NCI-H2227 treated with DMSO at 0.1 percent for 48 hours (cell line): ENCODE measurements at regions not wholly inside any gene's neighbourhood (a gene's known extent, or its start where the extent isn't known, plus 50 kb on each side); places are given as distances from the start of the nearest gene placed in this dataset.

ENCODE experiments used
- DNase-seq: peaks from one replicate; lab custom pipeline; 2025; lab: John Stamatoyannopoulos, UW

DNA sequence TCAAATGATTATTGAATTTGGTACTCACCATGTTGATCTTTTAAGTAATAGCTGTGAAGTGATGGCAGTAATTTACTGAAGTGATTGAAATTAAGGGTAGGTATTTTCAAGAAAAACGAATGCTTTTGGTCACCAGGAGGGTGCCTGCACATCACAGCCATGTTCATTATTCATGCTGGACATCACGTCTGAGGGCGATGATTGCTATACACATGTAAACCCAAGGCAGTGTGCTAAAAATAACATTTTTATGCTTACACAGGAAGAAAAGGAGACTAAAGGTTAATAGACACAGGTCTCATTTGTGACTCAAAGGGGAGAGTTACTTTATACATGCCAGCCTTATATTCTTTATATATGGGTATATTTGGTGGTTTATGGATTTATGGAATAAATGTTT is 1146.0 kb downstream of the NLGN4X start:
- no peak for DNase-seq

DNA sequence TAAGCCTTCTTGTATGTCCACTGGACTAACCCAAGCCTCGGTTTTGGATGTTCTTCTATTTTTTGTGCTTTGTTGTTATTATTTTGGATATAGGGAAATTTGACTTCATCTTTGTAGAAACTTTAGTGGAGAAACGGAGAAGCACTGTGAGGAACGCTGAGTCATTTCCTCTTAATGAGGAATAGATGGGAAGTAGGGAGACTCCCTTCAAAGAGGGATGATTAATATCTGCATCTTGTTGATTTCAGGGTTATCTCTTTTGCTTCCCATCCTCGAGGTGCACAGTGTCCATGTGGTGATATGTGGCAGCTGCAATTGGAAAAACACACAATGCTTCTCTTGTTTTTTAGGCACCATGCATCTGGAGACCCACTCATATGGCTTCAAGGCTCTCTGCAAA is 1147.9 kb downstream of the NLGN4X start:
- no peak for DNase-seq

DNA sequence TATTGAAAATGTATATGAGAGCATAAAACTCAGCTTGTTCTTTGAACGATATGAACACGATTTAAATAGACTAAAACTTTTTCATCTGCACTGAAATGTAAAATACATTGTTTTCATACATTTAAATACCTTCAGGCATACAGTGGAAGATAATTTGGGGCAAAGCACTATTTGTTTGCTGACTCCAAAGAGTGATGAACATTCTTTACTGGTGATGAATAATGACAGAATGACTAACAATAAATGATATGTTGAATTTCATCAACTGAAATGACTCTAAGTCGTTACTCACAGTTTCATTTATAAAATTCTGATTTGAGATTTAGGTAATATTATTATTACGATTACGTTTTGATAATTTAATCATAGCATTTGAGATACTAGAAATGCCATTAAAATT is 1160.1 kb downstream of the NLGN4X start:
- DNase-seq = no peak

DNA sequence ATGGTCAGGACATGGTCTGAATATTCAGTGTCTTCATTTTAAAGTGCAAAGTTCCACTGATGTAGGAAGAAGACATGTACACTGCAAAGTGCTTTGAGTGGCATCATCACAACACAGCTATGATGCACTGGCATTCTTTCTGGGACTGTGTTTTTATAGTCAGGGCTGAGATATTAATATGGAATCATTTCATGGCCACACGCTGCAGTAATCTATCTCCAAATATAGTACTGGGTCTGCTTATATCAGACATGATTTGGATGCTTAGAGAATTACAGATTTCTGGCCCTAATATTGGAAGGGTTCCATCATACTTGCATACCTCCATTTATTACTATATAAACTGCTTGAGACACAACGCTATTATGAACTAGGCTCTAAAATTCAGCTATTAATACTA is 1170.9 kb downstream of the NLGN4X start:
- no peak for DNase-seq

DNA sequence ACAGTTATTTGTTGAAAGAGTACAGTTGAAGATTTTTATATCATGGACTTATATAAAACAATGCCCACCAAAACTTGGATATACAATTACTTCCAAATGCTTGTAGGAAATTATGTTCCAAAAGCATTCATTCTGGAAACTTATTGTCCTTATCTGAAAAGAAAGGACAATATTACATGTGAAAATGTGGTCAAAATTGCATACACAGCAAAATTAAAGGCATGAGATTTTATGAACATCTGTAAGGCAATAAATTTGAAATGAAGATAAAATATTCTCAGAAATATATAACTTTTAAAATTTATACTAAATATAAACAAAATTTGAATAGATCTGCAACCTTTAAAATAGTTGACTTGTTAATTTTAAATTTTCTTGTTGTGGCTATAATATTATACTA is 1173.8 kb downstream of the NLGN4X start:
- no peak for DNase-seq

DNA sequence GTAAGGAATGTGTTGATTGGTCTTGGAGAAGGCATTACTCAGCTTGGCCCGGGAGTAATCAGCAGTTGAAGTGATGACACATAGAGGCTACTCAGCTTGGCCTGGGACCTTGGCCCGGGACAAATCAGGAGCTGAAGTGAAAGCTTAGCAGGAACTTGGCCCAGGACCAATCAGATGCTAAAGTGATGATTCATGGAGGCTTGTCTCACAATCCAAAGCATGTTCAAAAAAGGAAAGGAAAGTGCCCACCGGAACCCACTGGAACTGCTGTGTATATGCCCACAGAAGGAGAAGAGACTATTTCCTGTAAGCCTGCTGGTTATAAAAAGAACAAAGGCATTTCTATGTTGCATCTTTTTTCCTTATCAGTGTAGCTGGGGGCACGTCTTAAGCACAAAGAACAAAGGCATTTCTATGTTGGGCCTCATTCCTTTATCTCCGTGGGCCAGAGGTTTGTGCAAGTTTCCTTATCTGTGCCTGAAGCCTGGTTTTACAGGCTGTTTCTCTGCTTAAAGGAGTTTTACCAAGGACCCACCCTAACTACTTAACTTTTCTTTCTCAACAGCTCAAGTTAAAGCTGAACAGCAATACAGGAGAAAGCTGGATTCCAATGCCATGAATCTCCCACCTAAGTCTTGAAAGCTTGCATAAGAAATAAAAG is 1176.7 kb downstream of the NLGN4X start:
- no peak for DNase-seq

DNA sequence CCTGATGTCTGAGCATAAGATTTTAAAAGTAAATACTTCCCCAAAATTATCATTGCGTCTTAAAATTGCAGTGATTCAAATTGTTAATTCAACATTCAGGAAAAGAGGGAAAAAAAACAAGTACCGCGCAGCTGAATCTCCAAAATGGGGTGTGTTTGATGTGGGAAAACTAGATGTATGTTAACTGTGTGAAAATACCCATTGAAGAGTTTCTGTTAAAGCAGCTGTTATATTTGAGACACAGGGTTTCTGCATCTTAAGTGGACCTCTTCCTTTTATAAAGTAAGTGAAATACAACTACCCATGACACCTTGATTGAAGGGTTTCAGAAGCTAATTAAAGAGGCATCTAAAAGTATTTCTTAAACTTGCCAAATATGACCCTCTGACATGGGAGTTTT is 1186.1 kb downstream of the NLGN4X start:
- no peak for DNase-seq

DNA sequence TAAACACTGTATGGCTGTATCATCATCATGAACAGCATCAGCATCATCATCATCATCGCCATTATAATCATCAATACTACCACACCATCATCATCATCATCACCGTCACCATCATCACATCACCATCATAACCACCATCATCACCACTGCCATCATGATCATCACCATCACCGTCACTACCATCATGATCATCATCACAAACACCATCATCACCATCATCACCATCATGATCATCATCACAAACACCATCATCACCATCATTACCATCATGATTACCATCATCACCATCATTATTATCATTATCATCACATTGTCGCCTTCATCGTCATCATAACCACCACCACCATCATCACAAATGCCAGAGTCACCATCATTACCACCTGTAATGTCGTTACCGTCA is 1196.9 kb downstream of the NLGN4X start:
- DNase-seq = no peak

DNA sequence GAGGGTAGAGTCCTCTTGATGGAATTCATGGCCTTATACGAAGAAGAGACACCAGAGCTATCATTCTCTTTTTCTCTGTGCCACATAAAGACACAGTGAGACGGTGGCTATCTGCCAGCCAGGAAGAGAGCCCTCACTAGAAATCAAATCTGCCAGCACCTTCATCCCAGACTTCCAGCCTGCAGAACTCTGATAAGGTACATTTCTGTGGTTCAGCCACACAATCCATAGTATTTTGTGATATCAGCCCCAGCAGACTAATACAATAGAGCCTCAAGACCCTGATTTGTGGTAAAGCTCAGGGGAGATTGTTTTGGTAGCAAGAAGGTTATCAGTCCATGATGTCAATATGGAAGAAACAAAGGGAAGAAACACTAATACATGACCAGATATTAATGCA is 1213.2 kb downstream of the NLGN4X start:
- DNase-seq = no peak

DNA sequence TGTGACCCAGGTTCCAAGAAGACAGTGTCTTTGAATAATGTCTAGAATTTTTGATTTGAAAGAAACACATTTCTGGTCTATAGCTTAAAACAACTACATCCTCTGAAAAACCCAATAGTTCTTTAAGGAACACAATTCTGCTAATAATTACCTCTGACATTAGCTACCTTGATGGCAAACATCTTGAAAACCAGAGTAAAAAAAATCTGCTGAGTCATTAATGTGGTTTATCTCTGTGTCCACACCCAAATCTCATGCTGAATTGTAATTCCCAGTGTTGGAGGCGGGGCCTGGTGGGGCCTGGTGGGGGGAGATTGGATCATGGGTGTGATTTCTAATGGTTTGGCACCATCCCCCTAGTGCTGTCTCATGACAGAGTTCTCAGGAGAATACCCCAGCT is 1233.8 kb downstream of the NLGN4X start:
- DNase-seq = no peak

DNA sequence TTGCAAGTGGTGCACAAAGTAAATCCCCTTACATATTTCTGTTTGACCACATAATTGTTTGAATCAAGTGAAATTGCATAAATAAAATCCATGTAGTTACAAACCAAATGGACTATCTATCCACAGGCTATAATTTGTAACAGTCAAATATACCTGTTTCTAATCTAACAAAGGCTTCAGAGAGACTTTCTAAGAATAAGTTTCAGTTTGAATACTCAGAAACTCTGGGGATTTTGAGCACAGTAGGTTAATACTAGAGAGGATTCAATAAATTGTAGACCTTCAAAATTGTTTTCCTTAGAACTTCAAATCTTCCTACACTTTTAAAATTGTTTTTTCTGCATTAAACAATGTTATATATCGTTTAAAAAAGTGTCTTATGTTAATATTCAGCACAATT is 1250.1 kb downstream of the NLGN4X start:
- DNase-seq = no peak

DNA sequence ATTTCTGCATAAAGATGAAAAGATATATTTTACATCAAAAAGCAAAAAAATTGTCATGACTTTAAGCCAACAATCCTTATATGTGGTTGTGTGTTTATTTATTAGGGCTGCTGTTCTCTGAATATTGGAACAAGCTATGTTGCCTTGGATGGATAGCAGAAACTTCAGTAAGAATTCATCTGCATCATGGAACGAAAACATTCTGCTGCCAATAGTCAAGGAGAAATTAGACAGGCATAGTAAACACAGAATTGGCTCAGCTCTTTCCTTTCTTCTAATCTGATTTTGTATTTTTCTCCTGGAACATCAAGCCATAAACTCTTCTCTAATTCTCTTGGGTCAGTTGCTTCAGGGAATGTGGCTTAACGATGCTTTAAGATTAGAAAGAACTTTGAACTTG is 1257.0 kb downstream of the NLGN4X start:
- no peak for DNase-seq

DNA sequence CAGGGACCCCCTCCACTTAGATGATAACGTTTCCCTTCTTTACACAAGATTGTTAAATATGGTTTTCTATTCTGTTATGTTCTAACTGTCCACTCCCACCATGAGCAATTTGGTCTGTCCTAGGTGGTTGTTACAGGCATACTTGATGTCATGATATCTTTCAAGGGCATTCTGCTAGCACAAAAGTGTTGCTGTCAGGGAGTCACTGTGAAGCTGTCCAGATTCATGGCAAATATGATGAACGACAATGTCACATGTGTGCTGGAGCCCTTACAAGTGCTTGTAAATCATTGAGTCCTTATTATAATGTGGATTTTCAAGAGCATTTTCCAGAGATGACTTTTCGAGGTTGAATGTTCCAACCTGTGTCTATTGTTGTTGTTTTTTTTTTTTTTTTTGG is 1250.7 kb upstream of the PRKX start:
- no peak for DNase-seq

DNA sequence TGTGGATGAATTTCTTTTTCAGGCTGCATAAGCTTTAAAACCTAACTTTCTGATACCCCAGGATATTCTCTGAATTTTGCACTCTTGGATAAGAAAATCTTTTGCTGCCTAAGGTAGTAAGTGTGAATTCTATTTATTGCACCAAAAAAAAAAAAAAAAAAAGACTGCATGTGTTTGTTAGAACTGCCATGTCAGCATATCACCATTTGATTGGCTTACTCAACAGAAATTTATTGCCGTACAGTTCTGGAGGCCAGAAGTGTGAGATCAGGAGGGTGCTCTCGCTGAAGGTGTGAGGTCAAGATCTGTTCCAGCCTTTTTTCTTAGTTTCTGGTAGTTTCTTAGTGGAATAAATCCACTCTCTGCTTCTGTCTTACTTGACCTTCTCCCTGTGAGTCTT is 1250.0 kb upstream of the PRKX start:
- no peak for DNase-seq

DNA sequence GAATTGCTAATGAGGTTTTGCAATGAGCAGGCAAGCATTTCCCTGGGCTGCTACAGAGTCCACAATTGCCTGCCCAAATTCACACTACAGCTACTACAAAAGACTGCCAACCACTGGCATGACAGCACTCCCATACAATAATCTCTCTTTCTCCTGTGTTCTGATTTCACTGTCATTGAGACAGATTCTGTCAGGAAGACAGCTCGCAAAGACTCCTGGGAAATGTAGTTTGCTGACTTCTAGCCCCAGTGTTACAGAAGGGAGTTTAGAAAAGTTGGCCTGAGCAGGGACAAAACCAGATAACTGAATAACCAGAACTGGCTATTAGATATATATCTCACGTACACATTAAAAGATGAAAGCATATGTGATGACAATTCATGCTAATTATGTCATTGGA is 1231.3 kb upstream of the PRKX start:
- no peak for DNase-seq

DNA sequence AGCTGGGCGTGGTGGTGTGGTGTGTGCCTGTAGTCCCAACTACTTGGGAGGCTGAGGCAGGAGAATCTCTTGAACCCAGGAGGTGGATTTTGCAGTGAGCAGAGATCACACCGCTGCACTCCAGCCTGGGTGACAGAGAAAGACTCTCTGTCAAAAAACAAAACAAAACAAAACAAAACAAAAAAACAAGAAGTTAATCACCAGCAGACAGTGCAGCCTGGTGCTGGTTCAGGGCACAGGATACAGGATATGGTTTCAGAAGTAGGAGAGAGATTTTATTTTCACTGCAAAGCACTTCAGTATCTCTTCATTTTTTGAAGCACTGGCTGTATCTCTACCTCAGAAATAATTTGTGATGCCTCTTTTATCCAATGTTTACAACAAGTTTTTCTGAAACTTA is 1222.9 kb upstream of the PRKX start:
- DNase-seq = no peak

DNA sequence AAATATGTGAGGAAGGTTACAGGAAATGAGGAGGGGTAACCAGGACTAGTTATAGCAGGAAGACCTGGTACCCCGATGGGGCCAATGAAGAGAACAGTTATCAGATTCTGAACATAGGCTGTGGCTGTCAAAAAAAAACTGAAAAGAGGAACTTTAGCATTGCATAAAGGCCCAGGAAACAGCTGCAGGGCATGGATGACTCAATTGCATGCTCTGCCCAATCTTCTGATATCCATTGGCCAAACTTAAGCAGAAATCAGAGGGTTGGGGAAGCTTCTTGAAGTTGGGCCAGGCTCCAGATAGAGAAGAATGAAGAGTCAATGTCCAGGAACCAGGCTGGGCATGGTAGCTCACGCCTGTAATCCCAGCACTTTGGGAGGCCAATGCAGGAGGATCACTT is 1222.4 kb upstream of the PRKX start:
- DNase-seq = no peak

DNA sequence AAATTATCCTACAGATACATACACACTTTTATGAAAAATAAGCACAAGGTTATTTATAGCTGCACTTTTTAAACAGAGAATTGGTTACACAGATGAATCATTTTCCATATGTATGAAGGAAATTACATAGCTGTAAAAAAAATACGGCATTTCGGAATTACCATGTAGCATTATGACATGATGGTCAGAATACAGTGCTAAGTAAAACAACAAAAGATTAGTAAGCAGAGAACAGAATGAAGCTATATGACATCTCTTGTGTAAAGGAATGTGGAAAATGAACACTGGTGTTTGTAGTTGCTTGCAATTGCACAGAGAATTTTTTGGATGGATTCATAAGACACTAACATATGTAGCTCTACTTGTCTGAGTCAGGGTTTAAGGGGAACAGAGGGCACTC is 1222.0 kb upstream of the PRKX start:
- no peak for DNase-seq

DNA sequence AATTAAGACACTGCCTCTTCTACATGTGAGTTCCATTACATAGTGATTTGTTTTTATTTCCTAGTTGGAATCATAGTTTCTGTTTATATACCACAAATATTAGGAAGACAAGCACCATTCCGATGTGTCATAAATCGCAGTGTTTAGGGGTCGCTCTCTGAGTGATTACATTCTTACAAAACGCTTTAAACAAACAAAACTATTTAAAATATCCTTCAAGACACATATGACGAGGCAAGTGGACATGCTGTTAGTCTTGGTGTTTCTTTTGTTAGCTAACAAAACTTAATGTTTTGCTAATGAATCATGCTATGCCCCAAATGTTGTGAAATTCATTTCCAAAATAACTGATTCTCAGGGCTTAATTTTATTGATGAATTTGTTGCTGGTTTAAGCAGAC is 1219.3 kb upstream of the PRKX start:
- no peak for DNase-seq

DNA sequence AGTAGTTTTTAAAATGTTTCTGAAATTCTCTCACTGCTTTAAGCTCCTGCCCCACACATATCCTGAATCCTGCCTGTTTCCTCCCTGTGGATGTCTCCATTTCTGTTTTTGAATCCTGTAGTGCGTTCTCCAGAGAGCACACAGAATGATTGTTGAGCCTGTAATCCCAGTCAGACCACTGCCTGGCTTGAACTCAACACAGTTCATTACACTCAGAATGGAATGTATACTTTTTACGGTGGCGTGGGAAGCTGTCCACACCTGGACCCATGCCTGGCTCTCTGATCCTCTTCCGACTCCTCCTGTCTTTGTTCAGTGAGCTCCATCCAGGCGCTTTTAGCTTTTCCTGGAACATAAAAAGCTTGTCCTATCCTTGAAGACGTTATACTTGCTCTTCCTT is 1217.0 kb upstream of the PRKX start:
- DNase-seq = no peak

DNA sequence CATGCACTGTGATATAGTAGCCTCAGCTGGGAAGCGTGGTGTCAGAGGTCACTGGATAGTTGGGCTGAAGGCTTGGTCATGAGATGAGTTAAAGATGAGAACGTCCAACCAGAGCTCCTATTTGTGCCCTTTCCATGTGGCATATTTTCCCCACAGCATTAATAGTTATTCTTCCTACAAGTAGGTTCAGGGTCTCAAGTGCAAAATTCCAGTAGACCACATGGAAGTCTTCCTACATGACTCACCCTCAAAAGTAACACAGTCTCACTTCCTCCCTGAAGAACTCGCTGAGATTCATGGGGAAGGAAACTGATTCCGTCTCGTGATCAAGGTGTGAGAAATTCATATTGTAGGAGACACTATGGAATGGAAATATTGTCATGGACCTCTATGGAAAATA is 1212.5 kb upstream of the PRKX start:
- no peak for DNase-seq

DNA sequence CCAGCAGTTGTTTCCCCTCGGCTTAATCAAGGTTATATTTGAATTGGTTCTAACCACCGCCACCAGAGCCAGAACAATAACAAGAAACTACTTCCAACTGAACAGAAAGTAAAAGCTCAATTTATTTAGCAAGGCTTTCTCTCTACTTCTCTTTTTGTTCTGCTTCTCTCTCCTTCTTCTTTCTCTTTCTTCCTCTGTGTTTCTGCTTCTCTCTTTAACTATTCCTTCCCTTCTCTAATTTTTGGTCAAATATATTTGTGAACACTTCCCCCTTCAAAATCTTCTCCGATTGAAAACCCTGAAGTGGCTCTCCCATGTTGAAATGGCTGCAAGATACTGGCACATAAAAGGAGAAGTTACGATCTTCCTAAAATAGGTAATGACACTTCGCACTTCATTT is 1195.9 kb upstream of the PRKX start:
- DNase-seq = no peak

DNA sequence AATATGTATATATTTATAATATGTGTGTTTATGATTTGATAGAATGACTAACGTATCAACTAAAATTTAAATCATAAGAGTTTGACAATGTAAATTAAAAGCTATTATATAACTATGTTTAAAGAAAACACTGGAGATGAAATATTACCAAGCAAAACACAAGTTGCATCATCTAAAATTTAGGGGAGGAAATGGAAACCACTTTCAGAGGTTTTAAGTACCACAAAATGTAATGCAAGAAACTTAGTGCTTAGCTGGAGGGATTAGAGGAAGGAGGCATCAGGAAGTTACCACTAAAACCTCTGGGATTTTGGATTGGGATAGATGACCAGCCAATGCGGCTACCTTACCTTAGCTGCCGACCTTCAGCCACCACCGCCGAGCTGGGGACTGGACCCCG is 1192.1 kb upstream of the PRKX start:
- no peak for DNase-seq

DNA sequence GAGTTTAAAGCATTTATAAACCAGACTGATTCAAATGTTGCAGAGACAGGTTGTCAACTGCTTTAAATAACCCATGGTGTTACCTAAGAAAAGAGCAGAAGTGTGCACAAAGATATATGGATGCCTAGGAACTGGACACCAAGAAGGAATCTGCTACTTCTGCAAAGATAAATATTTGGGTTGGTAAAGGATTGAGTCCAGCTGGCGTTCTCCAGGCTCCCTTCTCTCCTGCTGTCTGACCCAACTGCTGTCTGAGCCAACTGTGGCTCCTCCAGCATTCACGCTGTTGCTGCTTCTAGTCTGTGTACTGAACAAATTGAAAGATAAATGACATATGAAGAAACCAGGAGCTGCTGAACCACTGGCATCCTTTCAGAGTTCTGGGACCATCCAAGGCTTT is 1167.8 kb upstream of the PRKX start:
- no peak for DNase-seq

DNA sequence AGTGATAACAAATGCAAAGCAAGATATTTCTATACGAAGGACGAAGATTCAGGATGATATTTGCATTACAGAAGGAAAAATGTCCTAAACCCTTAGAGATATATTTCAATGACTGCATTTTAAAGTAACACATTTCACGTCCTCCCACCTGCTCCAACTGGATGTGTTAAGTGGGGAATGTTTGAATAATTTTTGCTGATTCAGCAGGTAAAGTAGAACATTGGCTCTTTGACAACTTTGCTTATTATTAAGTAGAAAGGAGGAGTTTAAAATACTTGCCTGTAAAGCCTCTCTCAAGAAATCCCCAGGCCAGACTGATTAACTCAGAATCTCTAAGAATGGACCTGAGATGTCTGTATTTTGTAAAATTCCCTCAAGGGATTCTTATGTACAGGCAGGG is 1165.2 kb upstream of the PRKX start:
- no peak for DNase-seq
